OCI-LY3 (cell line): ENCODE measurements at regions not wholly inside any gene's neighbourhood (a gene's known extent, or its start where the extent isn't known, plus 50 kb on each side); places are given as distances from the start of the nearest gene placed in this dataset.

Experiments
- H2AFZ ChIP-seq: fragments of 200-600, 300-600 bp; shearing (Covaris generic); 2 replicates; pipeline ENCODE4 v1.6.0; 2014; ENCODE audit warnings: antibody characterized with exemption, low read depth, low read length
- H3K27ac ChIP-seq: fragments of 200-600, 300-600 bp; sonication (generic); 2 replicates; pipeline ENCODE4 v1.5.1; 2014; ENCODE audit warnings: mild to moderate bottlenecking, low read length, moderate library complexity, mixed read lengths
- H3K27me3 ChIP-seq: fragments of 200-600, 300-600 bp; sonication (generic); 2 replicates; pipeline ENCODE4 v1.6.1; 2014; ENCODE audit warnings: low read depth, low read length, mixed read lengths
- H3K36me3 ChIP-seq: fragments of 200-600, 300-600 bp; sonication (generic); replicated peaks from 2 replicates; pipeline ENCODE3; 2014; ENCODE audit warnings: low read depth, low read length, mixed read lengths
- H3K4me1 ChIP-seq: fragments of 300-600, 200-600 bp; sonication (generic); 2 replicates; pipeline ENCODE4 v1.6.1; 2014; ENCODE audit warnings: low read length, mixed read lengths
- H3K4me2 ChIP-seq: fragments of 200-600, 300-600 bp; sonication (generic); 2 replicates; pipeline ENCODE4 v1.6.1; 2014; ENCODE audit warnings: low read length, mixed read lengths
- H3K4me3 ChIP-seq: fragments of 300-600, 200-600 bp; sonication (generic); 2 replicates; pipeline ENCODE4 v1.5.1; 2014; ENCODE audit warnings: antibody characterized with exemption, mild to moderate bottlenecking, low read length, moderate library complexity
- H3K79me2 ChIP-seq: fragments of 300-600, 200-600 bp; shearing (Covaris generic); 2 replicates; pipeline ENCODE4 v1.6.1; 2014; ENCODE audit warnings: mild to moderate bottlenecking, low read length, mixed read lengths
- H3K9ac ChIP-seq: fragments of 300-600, 200-600 bp; shearing (Covaris generic); 2 replicates; pipeline ENCODE4 v1.6.0; 2014; ENCODE audit warnings: mild to moderate bottlenecking, low read length, moderate library complexity
- H3K9me3 ChIP-seq: fragments of 200-600, 300-600 bp; shearing (Covaris generic); 2 replicates; pipeline ENCODE4 v1.6.1; 2014; ENCODE audit warnings: low read length, mixed read lengths; ENCODE audit not compliant: insufficient read depth
- H4K20me1 ChIP-seq: fragments of 200-600, 300-600 bp; sonication (generic); 2 replicates; pipeline ENCODE4 v1.6.1; 2016; ENCODE audit warnings: low read length, mixed read lengths; ENCODE audit not compliant: insufficient read depth
- EZH2phosphoT487 ChIP-seq: fragments of 200-600 bp; shearing (Covaris generic); IDR thresholded peaks from 2 replicates; pipeline ENCODE4 v1.6.1; 2018; ENCODE audit warnings: antibody characterized with exemption, mixed run types, low read depth
- TF ChIP-seq, protein P1 (sequence below): fragments of 200-600, 300-600 bp; sonication (generic); IDR thresholded peaks from 2 replicates; pipeline ENCODE4 v1.5.1; 2014; ENCODE audit warnings: antibody characterized with exemption, low read length, low read depth

DNA sequence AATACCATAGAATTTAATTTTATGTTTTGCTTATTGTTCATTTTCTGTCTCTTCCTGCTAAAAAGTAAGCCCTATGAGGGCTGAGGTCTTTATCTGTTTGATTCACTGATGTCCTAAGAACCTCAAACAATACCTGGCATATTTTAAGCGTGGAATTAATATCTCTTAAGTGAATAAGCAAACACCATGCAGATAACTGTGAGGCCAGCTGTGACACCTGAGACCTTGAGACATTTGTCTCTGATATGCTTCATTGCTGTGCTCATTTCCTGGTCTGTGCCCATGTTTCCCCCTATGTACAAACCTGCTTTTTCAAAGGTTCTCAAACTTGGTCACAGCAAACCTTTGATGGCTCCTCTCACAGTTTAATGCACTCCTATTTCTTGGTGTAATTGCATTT, 254.6 kb downstream of the COG6 start:
- no peak overlapping the region for H3K9ac ChIP-seq
- no peak overlapping the region for H3K4me2 ChIP-seq

DNA sequence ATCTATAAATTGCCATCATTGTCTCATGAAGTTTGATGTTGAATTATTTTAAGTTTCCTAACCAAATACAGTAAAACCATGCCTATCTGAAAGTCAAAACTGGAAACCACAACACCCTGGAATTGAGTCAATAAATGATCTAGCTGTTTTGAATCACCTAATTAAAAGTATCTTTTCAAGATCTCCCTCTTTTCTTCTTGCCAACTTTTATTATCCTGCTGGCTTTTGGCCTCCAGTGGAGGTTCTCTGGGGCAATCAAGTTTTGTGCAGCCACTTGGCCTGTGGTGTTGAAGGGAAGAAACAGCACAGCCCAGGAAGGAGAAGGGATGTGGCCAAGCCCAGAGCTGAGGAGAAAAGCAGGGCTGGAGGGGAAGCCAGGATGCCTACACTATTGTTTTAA, 255.4 kb downstream of the COG6 start:
- H3K36me3 ChIP-seq, result no peaks in the 10 kb centered on the region
- H3K27me3 ChIP-seq, result peaks cover 11% of the 10 kb centered on the region
- TF ChIP-seq, protein P1, sequence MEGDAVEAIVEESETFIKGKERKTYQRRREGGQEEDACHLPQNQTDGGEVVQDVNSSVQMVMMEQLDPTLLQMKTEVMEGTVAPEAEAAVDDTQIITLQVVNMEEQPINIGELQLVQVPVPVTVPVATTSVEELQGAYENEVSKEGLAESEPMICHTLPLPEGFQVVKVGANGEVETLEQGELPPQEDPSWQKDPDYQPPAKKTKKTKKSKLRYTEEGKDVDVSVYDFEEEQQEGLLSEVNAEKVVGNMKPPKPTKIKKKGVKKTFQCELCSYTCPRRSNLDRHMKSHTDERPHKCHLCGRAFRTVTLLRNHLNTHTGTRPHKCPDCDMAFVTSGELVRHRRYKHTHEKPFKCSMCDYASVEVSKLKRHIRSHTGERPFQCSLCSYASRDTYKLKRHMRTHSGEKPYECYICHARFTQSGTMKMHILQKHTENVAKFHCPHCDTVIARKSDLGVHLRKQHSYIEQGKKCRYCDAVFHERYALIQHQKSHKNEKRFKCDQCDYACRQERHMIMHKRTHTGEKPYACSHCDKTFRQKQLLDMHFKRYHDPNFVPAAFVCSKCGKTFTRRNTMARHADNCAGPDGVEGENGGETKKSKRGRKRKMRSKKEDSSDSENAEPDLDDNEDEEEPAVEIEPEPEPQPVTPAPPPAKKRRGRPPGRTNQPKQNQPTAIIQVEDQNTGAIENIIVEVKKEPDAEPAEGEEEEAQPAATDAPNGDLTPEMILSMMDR, result no peak
- no peak for TF ChIP-seq EZH2phosphoT487
- no peak overlapping the region for H3K9ac ChIP-seq
- H2AFZ ChIP-seq, result no peak overlapping the region
- H3K9me3 ChIP-seq, result no peaks in the 10 kb centered on the region
- H3K4me1 ChIP-seq, result peaks cover 4% of the 10 kb centered on the region; the same call in 1 of the 2 replicates
- no peak overlapping the region for H3K4me3 ChIP-seq
- H3K4me2 ChIP-seq, result no peak overlapping the region
- no peaks in the 10 kb centered on the region for H4K20me1 ChIP-seq
- H3K27ac ChIP-seq, result no peak overlapping the region
- H3K79me2 ChIP-seq, result no peaks in the 10 kb centered on the region

More for the DNA sequence above, 254.6 kb downstream of the COG6 start:
- Histone ChIP-seq H3K36me3 (no peaks in the 10 kb centered on the region), H2AFZ (no peak overlapping the region), H3K79me2 (no peaks in the 10 kb centered on the region), H3K4me1 (peaks cover 4% of the 10 kb centered on the region; the same call in 1 of the 2 replicates), H3K4me3 (no peak overlapping the region), H3K27me3 (peaks cover 10% of the 10 kb centered on the region), H3K27ac (no peak overlapping the region), H3K9me3 (no peaks in the 10 kb centered on the region), H4K20me1 (no peaks in the 10 kb centered on the region)
- TF ChIP-seq, protein P1, result no peak
- TF ChIP-seq EZH2phosphoT487, result no peak

DNA sequence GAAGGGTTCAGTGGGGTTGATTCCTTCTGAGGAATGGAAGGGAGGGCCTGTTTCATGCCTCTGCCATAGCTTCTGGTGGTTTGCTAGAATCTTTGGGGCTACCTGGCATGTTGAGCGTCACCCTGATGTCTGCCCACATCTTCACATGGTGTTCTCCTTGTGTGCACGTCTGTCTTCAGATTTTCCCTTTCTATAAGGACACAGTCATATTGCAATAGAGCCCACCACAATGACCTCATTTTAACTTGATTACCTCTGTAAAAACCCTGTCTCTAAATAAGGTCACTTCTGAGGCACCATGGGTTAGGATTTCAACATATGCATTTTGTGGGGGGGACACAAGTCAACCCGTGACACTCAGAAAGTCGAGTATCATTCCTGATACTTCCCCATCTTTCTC, 257.9 kb downstream of the COG6 start:
- no peaks in the 10 kb centered on the region for H3K79me2 ChIP-seq
- no peaks in the 10 kb centered on the region for H3K9me3 ChIP-seq
- H3K27me3 ChIP-seq, result peaks cover 15% of the 10 kb centered on the region
- TF ChIP-seq, protein P1, result no peak
- TF ChIP-seq EZH2phosphoT487, result no peak
- H3K4me3 ChIP-seq, result no peak overlapping the region
- H3K36me3 ChIP-seq, result no peaks in the 10 kb centered on the region
- no peak overlapping the region for H2AFZ ChIP-seq
- no peak overlapping the region for H3K27ac ChIP-seq
- H3K4me2 ChIP-seq, result no peak overlapping the region
- H4K20me1 ChIP-seq, result no peaks in the 10 kb centered on the region
- peaks cover 4% of the 10 kb centered on the region; the same call in 1 of the 2 replicates for H3K4me1 ChIP-seq
- H3K9ac ChIP-seq, result no peak overlapping the region

DNA sequence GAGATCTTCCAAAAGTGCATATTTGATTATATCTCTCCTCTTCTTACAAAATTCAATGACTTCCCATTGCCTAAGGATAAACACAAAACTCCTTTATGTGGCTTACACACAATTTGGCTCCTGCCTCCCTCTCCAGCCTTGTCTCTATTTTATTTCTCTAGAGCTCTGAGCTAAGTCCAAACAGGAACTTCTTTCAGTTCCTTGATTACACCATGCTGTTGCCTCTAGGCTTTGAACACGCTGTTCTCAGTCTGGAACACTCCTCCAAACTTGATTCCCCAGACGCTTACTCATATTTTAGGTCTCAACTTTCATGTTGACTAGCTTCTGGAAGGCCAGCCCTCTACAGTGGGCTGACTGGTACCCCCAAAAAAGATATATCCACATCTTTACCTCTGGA, 258.5 kb downstream of the COG6 start:
- Histone ChIP-seq H3K4me2 (no peak overlapping the region), H3K4me1 (peaks cover 4% of the 10 kb centered on the region; the same call in 1 of the 2 replicates), H3K4me3 (no peak overlapping the region), H3K9ac (no peak overlapping the region), H3K36me3 (no peaks in the 10 kb centered on the region), H2AFZ (no peak overlapping the region), H4K20me1 (no peaks in the 10 kb centered on the region), H3K9me3 (no peaks in the 10 kb centered on the region), H3K27ac (no peak overlapping the region), H3K27me3 (peaks cover 15% of the 10 kb centered on the region), H3K79me2 (no peaks in the 10 kb centered on the region)
- TF ChIP-seq, protein P1, result no peak
- TF ChIP-seq EZH2phosphoT487, result no peak
